ENCODE measurements at regions not wholly inside any gene's neighbourhood (a gene's known extent, or its start where the extent isn't known, plus 50 kb on each side); places are given as distances from the start of the nearest gene placed in this dataset.

GRCh38 chr9:26748449-26749058 lies 144.0 kb downstream of the CAAP1 start:
- 80 to 84% methylated on average over 4 of the region's 4 CpGs for WGBS, 2 donors
- no peaks in the 10 kb centered on the region for H3K36me3 ChIP-seq
- no peaks in the 10 kb centered on the region for H3K4me1 ChIP-seq
- no peak for DNase-seq (ENCODE audit: low spot score in 2 of 2)
- no peak for TF ChIP-seq POLR2A (IDR thresholded peaks at IDR 0.05)
- TF ChIP-seq, protein P1, sequence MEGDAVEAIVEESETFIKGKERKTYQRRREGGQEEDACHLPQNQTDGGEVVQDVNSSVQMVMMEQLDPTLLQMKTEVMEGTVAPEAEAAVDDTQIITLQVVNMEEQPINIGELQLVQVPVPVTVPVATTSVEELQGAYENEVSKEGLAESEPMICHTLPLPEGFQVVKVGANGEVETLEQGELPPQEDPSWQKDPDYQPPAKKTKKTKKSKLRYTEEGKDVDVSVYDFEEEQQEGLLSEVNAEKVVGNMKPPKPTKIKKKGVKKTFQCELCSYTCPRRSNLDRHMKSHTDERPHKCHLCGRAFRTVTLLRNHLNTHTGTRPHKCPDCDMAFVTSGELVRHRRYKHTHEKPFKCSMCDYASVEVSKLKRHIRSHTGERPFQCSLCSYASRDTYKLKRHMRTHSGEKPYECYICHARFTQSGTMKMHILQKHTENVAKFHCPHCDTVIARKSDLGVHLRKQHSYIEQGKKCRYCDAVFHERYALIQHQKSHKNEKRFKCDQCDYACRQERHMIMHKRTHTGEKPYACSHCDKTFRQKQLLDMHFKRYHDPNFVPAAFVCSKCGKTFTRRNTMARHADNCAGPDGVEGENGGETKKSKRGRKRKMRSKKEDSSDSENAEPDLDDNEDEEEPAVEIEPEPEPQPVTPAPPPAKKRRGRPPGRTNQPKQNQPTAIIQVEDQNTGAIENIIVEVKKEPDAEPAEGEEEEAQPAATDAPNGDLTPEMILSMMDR (IDR thresholded peaks at IDR 0.05): no peak
- TF ChIP-seq EP300 (IDR thresholded peaks at IDR 0.05): no peak
- H3K4me3 ChIP-seq: no peak overlapping the region
- no peaks in the 10 kb centered on the region for H3K9me3 ChIP-seq
- no peaks in the 10 kb centered on the region for H3K27me3 ChIP-seq
- no peak overlapping the region for H3K27ac ChIP-seq

- Histone ChIP-seq H3K4me1 (no peaks in the 10 kb centered on the region), H3K4me3 (no peak overlapping the region), H3K27me3 (no peaks in the 10 kb centered on the region), H3K27ac (no peak overlapping the region), H3K9me3 (no peaks in the 10 kb centered on the region), H3K36me3 (no peaks in the 10 kb centered on the region)
- 62 to 73% methylated on average over 4 of the region's 4 CpGs for WGBS, 2 donors
- DNase-seq (ENCODE audit: low spot score in 2 of 2): no peak
- no peak for TF ChIP-seq EP300 (IDR thresholded peaks at IDR 0.05)
- no peak for TF ChIP-seq POLR2A (IDR thresholded peaks at IDR 0.05)
- TF ChIP-seq, protein P1 (IDR thresholded peaks at IDR 0.05): no peak
These were observed 145.0 kb downstream of the CAAP1 start for GRCh38 chr9:26747611-26748010.

GRCh38 chr9:26746357-26747072 lies 146.1 kb downstream of the CAAP1 start:
- DNase-seq (ENCODE audit: low spot score in 2 of 2): no peak
- 85 to 90% methylated on average over 4 of the region's 4 CpGs for WGBS, 2 donors

DNA sequence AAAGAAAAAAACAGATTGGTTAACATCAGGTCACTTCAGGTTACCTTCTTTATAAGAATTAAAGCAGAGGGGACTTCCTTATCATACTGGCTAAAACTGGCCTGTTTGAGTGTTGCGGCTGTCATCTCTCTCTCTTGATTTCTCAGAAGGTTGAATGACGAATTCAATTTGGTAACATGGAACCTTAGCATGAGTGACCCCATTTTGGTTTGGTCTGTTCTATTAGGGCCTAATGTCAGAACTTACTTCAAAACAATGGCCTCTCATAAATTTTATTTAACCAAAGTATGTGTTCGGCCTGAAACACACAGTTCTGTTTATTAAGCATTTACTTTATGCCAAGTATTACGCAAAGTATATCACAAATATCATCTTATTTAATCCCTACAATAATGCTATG lies 147.5 kb downstream of the CAAP1 start:
- 91 to 92% methylated on average over 4 of the region's 4 CpGs for WGBS, 2 donors
- H3K9me3 ChIP-seq: peaks cover 0 to 1% (median 0%) of the 10 kb centered on the region in 4 donors
- no peak for DNase-seq (ENCODE audit: low spot score in 2 of 2)
- no peaks in the 10 kb centered on the region for H3K27me3 ChIP-seq
- H3K36me3 ChIP-seq: no peaks in the 10 kb centered on the region
- H3K4me1 ChIP-seq: no peaks in the 10 kb centered on the region
- H3K4me3 ChIP-seq: no peak overlapping the region
- no peak overlapping the region for H3K27ac ChIP-seq
- TF ChIP-seq EP300 (IDR thresholded peaks at IDR 0.05) (no peak), POLR2A (IDR thresholded peaks at IDR 0.05) (no peak)
- TF ChIP-seq, protein P1 (IDR thresholded peaks at IDR 0.05): no peak

More at GRCh38 chr9:26746357-26747072, 146.1 kb downstream of the CAAP1 start:
- Histone ChIP-seq H3K27me3 (no peaks in the 10 kb centered on the region), H3K4me3 (no peak overlapping the region), H3K4me1 (no peaks in the 10 kb centered on the region), H3K36me3 (no peaks in the 10 kb centered on the region), H3K9me3 (no peaks in the 10 kb centered on the region), H3K27ac (no peak overlapping the region)
- TF ChIP-seq POLR2A (IDR thresholded peaks at IDR 0.05): no peak
- TF ChIP-seq EP300 (IDR thresholded peaks at IDR 0.05): no peak
- TF ChIP-seq, protein P1 (IDR thresholded peaks at IDR 0.05): no peak

DNA sequence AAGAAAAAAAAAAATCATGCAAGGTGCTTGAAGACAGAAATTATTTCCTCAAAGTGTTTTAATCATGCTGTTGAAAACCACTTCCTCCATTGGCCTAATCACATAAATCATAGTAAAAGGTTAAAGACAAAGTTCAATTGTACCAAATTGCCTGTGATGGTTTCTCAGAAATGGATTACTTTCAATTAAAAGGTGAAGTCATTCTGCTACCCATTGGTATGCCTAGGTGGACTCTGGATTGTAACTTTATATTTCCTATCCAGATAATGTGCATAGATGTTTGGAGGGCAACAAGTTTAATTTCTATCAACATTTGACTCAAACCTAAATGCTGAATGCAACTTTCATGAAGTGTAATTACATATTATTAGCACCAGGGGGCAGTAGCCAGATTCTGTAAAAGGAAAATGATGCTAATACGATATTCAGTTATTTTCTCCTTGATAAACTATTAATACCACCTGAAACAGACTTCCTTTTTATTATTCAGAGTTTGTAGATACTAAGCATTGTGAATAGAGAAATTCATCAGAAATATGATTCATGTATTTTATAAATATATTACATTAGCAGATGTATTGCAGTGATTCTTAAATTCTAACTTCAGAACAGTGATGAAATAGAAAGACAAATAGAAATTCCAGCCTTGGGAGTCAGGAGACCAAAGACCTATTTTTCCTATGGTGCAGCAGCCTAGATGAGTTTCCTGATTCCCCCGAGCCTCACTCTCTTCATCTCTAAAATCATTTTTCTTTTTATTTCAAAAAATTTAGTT lies 148.2 kb downstream of the CAAP1 start:
- Histone ChIP-seq H3K27me3 (no peaks in the 10 kb centered on the region), H3K27ac (no peak overlapping the region), H3K36me3 (no peaks in the 10 kb centered on the region), H3K4me3 (no peak overlapping the region), H3K9me3 (peaks cover 0 to 7% (median 0%) of the 10 kb centered on the region in 4 donors), H3K4me1 (no peaks in the 10 kb centered on the region)
- TF ChIP-seq POLR2A (IDR thresholded peaks at IDR 0.05): no peak
- TF ChIP-seq, protein P1 (IDR thresholded peaks at IDR 0.05): peak; percentile 51 to 85 (median 65)
- no peak for DNase-seq (ENCODE audit: low spot score in 2 of 2)
- 38% methylated on average over 2 of the region's 2 CpGs for WGBS, 2 donors
